Stromal cell of bone marrow (primary cell): ENCODE measurements at regions not wholly inside any gene's neighbourhood (a gene's known extent, or its start where the extent isn't known, plus 50 kb on each side); places are given as distances from the start of the nearest gene placed in this dataset.
A peak's percentile ranks its signal among the peaks of the same experiment; 100 is the strongest.
"Not testable (repeated sequence)": the region's sequence is repeated elsewhere in the genome, so short reads cannot be mapped to it uniquely, and the experiment has no call there.

Source experiments
- DNase-seq: peaks from one replicate; pipeline ENCODE4 v3.0.0-alpha.2; 2012; ENCODE audit warnings: low read depth

DNA sequence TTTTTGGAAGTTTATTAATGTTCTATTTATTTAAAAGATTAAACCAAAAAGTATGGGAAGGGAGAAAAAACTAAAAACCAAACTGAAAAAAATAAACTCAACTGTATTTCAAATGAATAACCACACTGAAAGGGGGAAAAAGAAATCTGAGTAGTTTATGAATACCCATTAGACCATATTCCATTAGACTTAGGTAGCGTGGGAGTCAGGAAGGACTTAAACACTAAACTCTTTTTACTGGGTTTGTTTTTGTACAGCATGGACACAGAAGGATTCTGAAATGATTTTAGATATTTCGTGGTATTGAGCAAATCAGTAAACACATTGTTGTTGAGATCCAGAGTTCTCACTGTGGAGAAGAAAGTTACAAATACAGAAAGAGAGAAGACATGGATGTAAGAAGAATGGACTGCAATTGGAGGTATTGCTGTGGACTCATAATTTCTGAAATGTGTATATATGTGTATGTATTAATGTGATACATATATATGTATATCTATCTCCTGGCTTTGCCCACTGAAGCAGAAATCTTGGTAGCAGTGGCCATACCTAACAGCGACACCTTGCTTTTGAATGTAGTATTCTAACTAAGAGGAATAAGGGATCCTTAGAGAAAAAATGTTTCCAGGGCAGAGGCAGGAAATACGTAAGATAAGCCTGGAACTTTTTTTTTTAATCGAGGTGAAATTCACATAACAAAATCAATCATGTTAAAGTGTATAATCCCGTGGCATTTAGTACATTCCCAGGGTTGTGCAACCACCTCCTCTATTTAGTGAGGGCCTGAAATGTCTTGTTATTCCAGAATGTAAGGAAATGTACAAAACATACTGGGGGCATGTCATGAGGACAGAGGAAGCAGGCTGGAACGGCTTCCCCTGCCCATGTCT, 228.8 kb downstream of the SMARCA2 start:
- DNase-seq, result no peak

DNA sequence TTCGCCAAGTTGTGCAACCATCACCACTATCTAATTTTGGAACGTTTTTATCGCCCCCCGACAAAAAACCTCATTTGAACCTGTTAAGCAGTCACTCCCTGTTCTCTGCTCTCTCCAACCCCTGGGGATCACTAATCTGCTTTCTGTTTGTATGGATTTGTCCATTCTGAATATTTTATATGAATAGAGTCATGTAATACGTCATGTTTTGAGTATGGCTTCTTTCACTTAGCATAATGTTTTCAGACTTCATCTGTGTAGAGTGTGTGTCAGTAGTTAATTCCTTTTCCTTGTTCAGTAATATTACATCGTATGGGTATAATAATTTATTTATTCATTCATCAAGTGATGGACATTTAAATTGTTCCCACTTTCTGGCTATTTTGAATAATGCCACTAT, 232.2 kb downstream of the SMARCA2 start:
- no peak for DNase-seq

DNA sequence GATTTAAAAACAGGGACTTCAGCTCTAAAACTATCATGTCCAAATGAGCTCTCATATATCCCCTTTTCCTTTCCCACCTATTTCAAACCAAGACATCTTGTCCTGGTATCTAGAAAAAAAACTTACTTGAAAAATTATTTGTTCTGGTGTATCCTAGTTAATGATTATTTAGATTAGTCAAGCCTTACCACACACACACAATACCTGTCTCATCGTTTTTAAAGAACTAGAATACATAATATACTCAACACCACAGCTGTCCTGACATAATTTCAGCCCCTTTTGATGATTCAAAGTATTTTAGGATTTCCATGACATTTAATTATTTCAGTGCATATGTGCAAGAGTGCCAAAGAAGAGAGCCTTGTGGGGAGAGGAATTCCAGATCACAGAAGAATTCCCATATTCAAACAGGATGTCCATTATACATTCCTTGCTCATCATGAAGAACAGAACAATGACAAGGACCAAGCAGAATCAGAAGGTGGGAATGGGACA, 233.7 kb downstream of the SMARCA2 start:
- DNase-seq, result no peak

DNA sequence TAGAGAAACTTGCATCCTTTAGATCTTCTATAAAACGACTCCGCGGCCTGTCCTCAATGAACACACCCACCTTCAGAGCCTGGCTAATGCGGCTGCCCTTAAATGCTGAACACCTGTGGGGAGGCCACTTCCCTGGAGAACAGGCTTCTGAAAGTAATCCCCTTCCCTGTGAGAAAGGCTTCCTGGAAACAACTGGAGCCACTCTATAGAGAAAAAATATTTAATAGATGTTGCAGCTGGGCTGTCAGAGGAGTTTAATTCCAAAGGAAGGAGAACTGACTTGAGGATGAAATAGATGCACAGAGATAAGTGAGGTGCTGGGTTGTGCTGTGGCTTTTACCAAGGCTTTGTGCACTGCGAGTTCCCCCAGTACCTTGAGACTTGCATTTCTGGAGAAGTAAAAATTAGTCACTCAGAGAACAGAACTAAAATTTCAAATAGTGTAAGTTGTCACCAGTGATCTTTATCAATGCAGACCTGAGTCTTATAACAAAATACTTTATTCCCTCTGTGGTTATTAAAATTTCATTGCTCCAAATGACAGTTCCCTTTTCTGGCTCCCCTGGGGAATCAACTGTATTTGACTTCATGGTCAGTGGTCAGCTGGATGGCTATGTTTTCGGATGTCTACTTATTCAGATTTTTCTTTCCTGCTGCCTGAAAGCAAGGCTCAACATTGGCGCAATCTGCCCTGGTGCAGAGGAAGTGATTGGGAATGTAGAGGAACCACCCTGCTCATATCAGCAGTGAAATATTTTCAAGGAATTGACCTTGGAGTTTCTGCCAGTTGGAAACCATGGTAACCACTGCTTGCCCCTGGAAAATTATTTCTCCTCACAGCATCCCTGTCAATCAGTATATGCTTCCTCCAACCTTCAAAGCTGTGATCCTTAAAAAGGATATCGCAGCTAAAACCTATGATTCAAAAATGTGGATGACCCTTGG, 238.8 kb downstream of the SMARCA2 start:
- no peak for DNase-seq

DNA sequence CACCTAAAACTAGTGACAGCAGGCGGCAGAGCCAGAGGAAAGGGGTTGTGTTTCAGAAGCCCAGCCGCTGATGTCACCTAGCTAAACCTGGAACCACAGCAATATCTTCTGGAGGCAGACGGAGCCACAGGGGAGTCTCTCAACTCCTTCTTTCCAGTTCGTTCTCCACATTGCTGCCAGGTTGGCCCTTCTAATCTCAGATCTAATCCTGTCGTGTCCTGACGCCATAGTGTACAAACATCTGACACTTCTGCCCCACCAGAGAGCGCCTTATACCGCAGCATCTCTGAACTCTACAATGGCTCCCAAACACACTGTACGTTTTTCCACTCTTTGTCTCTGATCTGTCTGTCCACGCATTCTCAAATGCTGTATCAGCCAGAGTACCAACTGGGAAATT, 240.0 kb downstream of the SMARCA2 start:
- no peak for DNase-seq

- DNase-seq, result no peak
These were observed 242.2 kb downstream of the SMARCA2 start for GRCh38 chr9:2257248-2257929.

GRCh38 chr9:2260417-2261306, 245.5 kb downstream of the SMARCA2 start:
- DNase-seq, result peak; percentile 61

GRCh38 chr9:2261421-2262103, 246.4 kb downstream of the SMARCA2 start:
- no peak for DNase-seq

- no peak for DNase-seq
These were observed 247.4 kb downstream of the SMARCA2 start for GRCh38 chr9:2262386-2263071.

GRCh38 chr9:2263111-2263510, 248.0 kb downstream of the SMARCA2 start:
- DNase-seq, result no peak

DNA sequence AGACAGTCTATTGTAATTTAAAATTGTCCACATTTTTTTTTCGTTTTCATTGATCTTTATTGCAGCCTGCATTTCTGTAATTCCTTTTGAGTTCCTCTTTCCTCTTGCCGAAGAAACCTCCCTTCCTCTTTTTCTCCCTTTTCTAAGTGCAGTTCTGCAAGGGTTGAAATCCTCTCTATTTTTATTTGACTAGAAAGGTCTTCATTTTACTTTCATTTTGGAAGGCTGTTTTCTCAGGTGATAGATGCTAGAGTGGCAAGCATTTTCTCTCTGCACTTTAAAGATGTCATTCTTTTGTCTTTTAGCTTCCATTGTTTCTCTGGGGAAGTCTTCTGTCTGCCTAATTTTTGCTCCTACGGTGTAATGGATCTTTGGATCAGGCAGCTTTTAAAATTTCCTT, 248.5 kb downstream of the SMARCA2 start:
- DNase-seq, result no peak

- no peak for DNase-seq
These were observed 248.9 kb downstream of the SMARCA2 start for GRCh38 chr9:2264081-2264480.

GRCh38 chr9:2267181-2267745, 252.1 kb downstream of the SMARCA2 start:
- DNase-seq, result peak; percentile 32

DNA sequence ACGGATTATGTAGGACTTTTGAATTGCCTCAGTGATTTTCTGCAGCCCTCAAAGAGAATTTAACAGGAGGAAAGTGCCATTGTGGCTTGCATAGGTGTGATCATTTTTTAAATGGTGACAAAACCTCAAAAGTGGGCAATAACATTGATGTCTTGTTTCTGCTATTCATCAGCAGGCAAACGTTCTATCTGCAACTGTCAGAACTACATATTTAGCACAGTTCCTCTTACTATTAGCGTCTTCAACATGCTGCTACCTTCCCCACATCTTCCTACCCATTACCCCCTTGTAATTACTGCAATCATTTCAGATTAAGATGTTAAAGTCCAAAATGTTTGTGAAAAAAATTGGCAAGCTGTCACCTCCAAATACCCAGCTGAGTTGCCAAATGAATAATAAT, 254.6 kb downstream of the SMARCA2 start:
- DNase-seq, result no peak

- no peak for DNase-seq
These were observed 255.4 kb downstream of the SMARCA2 start for GRCh38 chr9:2270565-2270964.

GRCh38 chr9:2271426-2271825, 256.3 kb downstream of the SMARCA2 start:
- DNase-seq, result no peak

DNA sequence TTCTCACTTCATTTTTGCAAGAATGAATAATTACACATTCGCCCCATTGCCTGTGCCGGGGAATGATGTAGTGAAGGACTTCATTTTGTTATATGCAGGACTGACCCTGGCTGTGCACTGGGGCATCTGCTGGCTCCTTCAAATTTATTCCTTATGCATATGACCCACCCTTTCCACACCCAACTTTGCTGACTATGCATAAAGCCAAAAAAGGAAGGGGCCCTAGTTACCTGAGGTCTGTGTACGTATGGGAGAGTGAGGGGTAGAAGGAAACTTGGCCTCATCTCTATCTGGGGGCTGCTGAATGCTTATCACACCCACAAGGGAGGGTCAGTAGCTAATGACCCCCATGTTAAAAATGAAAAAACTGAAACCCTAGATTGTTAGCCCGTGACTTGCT, 259.6 kb downstream of the SMARCA2 start:
- DNase-seq, result no peak

DNA sequence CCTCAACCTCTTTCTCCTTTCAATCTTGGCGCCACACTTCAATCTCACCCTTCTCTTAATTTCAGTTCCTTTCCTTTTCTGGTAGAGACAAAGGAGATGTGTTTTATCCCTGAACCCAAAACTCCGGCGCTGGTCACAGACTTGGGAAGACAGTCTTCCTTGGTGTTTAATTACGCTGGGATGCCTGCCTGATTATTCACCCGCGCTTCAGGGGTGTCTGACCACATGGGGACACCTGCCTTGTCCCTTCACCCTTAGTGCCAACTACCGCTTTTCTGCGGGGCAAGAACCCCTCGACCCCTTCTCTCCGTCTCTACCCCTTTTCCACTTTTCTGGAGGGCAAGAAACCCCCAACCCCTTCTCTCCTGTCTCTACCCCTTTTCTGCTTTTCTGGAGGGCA, 261.1 kb downstream of the SMARCA2 start:
- no peak for DNase-seq

DNA sequence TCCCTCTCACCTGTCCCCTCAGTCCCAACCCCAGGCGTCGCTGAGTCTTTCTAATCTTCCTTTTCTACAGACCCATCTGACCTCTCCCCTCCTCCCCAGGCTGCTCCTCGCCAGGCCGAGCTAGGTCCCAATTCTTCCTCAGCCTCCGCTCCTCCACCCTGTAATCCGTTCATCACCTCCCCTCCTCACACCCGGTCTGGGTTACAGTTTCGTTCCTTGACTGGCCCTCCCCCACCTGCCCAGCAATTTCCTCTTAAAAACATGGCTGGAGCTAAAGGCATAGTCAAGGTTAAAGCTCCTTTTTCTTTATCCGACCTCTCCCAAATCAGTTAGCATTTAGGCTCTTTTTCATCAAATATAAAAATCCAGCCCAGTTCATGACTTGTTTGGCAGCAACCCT, 262.0 kb downstream of the SMARCA2 start:
- not testable (repeated sequence) for DNase-seq

GRCh38 chr9:2277644-2278043, 262.5 kb downstream of the SMARCA2 start:
- DNase-seq, result not testable (repeated sequence)
